Endothelial cell of umbilical vein (primary cell): ENCODE measurements at regions not wholly inside any gene's neighbourhood (a gene's known extent, or its start where the extent isn't known, plus 50 kb on each side); places are given as distances from the start of the nearest gene placed in this dataset.

Source experiments
- BruUV-seq: library from RNA; stranded (reverse); fragments of 400-500 nt; replicated peaks from 2 replicates; lab custom pipeline; 2021; lab: Mats Ljungman, UMichigan
- CTCF ChIA-PET: fragments of 300-600, 350-600 bp; sonication (Branson Sonifier 250); formaldehyde crosslinking; loops from one replicate; lab custom pipeline; 2021; ENCODE audit warnings: antibody characterized with exemption, inconsistent platforms; lab: Charles Lee
- POLR2A ChIA-PET: fragments of 300-600, 350-600 bp; sonication (Branson Sonifier 250); formaldehyde crosslinking; loops from one replicate; lab custom pipeline; 2021; ENCODE audit warnings: antibody characterized with exemption, inconsistent platforms; lab: Charles Lee
- DNase-seq: peaks from one replicate; pipeline ENCODE4 v3.0.0-alpha.2; 2011; ENCODE audit warnings: low read depth, low spot score
- FAIRE-seq: peaks from 2 replicates; lab custom pipeline; 2011; peaks lifted over from hg19 to GRCh38; lab: Jason Lieb, UNC
- H2AFZ ChIP-seq: 2 replicates; pipeline ENCODE4 v1.6.0; 2012; ENCODE audit warnings: low read depth, low read length, control low read depth, inconsistent platforms
- H3K27ac ChIP-seq: 2 replicates; pipeline ENCODE4 v1.5.1; 2011; ENCODE audit warnings: low read depth, mild to moderate bottlenecking, control low read depth, low read length, moderate library complexity; ENCODE audit not compliant: insufficient read depth
- H3K27me3 ChIP-seq, 2 experiments: 2 replicates each; pipeline versions ENCODE4 v1.6.0 to v1.6.1; 2011; ENCODE audit warnings: low read length in 2 of 2, mixed read lengths in 1 of 2; ENCODE audit not compliant: control insufficient read depth in 2 of 2, insufficient read depth in 2 of 2
- H3K36me3 ChIP-seq, 2 experiments: 2 replicates in 1 of 2; 3 replicates in 1 of 2; pipeline ENCODE4 v1.5.1; 2011; ENCODE audit warnings: low read length in 2 of 2, mild to moderate bottlenecking in 1 of 2, moderate library complexity in 1 of 2; ENCODE audit not compliant: control insufficient read depth in 2 of 2, insufficient read depth in 2 of 2; ENCODE audit errors: extremely low read depth in 1 of 2
- H3K4me1 ChIP-seq: 3 replicates; pipeline ENCODE4 v1.5.1; 2011; ENCODE audit warnings: mild to moderate bottlenecking, low read length; ENCODE audit not compliant: control insufficient read depth, insufficient read depth; ENCODE audit errors: extremely low read depth
- H3K4me2 ChIP-seq: 2 replicates; pipeline ENCODE4 v1.6.1; 2011; ENCODE audit warnings: low read length, control low read depth, mixed read lengths; ENCODE audit not compliant: insufficient read depth
- H3K4me3 ChIP-seq, 3 experiments: fragments of 200-600 bp in 1 of 3; sonication (generic), shearing (Covaris generic) in 1 of 3; replicated peaks in 1 of 3; 2 replicates each; pipeline ENCODE4 v1.5.1; 2011 to 2016; ENCODE audit warnings: control low read depth in 3 of 3, low read length in 3 of 3, mild to moderate bottlenecking in 2 of 3, inconsistent platforms in 1 of 3, low read depth in 1 of 3, moderate library complexity in 1 of 3; ENCODE audit not compliant: insufficient read depth in 1 of 3
- H3K79me2 ChIP-seq: 2 replicates; pipeline ENCODE4 v1.6.0; 2012; ENCODE audit warnings: low read length, inconsistent platforms; ENCODE audit not compliant: control insufficient read depth, insufficient read depth
- H3K9ac ChIP-seq: replicated peaks from 2 replicates; pipeline ENCODE3; 2011; ENCODE audit warnings: low read length, control low read depth; ENCODE audit not compliant: insufficient read depth; ENCODE audit errors: extremely low read depth
- H3K9me1 ChIP-seq: replicated peaks from 3 replicates; pipeline ENCODE4 v1.6.0; 2011; ENCODE audit warnings: mild to moderate bottlenecking, low read length; ENCODE audit not compliant: control insufficient read depth, insufficient read depth; ENCODE audit errors: extremely low read depth
- H3K9me3 ChIP-seq: replicated peaks from 2 replicates; pipeline ENCODE4 v1.5.1; 2012; ENCODE audit warnings: low read length, inconsistent platforms; ENCODE audit not compliant: control insufficient read depth, insufficient read depth
- H4K20me1 ChIP-seq: replicated peaks from 2 replicates; pipeline ENCODE3; 2011; ENCODE audit warnings: mild to moderate bottlenecking, low read length; ENCODE audit not compliant: control insufficient read depth, insufficient read depth; ENCODE audit errors: extremely low read depth
- CTCF ChIP-seq, 2 donors: IDR thresholded peaks; 1 replicate in 1 of 2; 2 replicates in 1 of 2; pipeline ENCODE4 v1.5.1; 2011; ENCODE audit warnings: low read length in 2 of 2, mild to moderate bottlenecking in 2 of 2, moderate library complexity in 2 of 2, control low read depth in 1 of 2, inconsistent platforms in 1 of 2, low read depth in 1 of 2; ENCODE audit not compliant: insufficient read depth in 1 of 2; ENCODE audit errors: extremely low read depth in 1 of 2
- EZH2 ChIP-seq: IDR thresholded peaks from 2 replicates; pipeline ENCODE4 v1.6.1; 2012; ENCODE audit warnings: borderline replicate concordance, low read depth, mild to moderate bottlenecking, moderate library complexity, low read length, inconsistent platforms; ENCODE audit not compliant: severe bottlenecking
- FOS ChIP-seq: IDR thresholded peaks from 2 replicates; pipeline ENCODE4 v1.6.1; 2011; ENCODE audit warnings: mild to moderate bottlenecking, low read length, moderate library complexity, borderline replicate concordance; ENCODE audit not compliant: insufficient read depth
- GATA2 ChIP-seq: IDR thresholded peaks from 2 replicates; pipeline ENCODE4 v1.7.0; 2011; ENCODE audit warnings: low read depth, mild to moderate bottlenecking, moderate library complexity, mixed read lengths, low read length; ENCODE audit not compliant: insufficient read length, insufficient read depth
- JUN ChIP-seq: IDR thresholded peaks from 2 replicates; pipeline ENCODE4 v1.6.1; 2011; ENCODE audit warnings: borderline replicate concordance, low read depth; ENCODE audit not compliant: insufficient read length, insufficient read depth
- MYC ChIP-seq: IDR thresholded peaks from one replicate; pipeline ENCODE4 v1.6.1; 2011; ENCODE audit warnings: mild to moderate bottlenecking, low read depth, low read length
- POLR2A ChIP-seq: IDR thresholded peaks from 2 replicates; pipeline ENCODE4 v1.6.1; 2012; ENCODE audit warnings: low read depth, mild to moderate bottlenecking, control low read depth, low read length
- POLR2AphosphoS5 ChIP-seq: IDR thresholded peaks from 2 replicates; pipeline ENCODE4 v1.6.1; 2012; ENCODE audit warnings: low read depth, mild to moderate bottlenecking, control low read depth, low read length, moderate library complexity; ENCODE audit not compliant: insufficient read depth
- dilution Hi-C: fragments of 300-500 bp; cut with MboI; formaldehyde crosslinking; loops from one replicate; pipeline ENCODE4 v1.15.0; 2019; ENCODE audit warnings: low sequenced_read_pairs; ENCODE audit not compliant: extremely low pct_ligation_motif_present
- intact Hi-C: fragments of 100-400 bp; cut with micrococcal nuclease; formaldehyde crosslinking; loops from one replicate; pipeline ENCODE4 v1.10.0; 2022
- TF ChIP-seq, protein P1 (sequence below): IDR thresholded peaks from 2 replicates; pipeline ENCODE4 v1.6.1; 2011; ENCODE audit not compliant: insufficient read depth, insufficient read length

- ChIA-PET POLR2A (no interaction called here), CTCF (no interaction called here)
- Histone ChIP-seq H3K9ac (no peak overlapping the region), H3K79me2 (no peaks in the 10 kb centered on the region), H2AFZ (no peak overlapping the region), H3K27me3 (peaks cover 2% of the 10 kb centered on the region in 2 experiments), H3K4me2 (no peak overlapping the region), H3K4me1 (no peaks in the 10 kb centered on the region), H3K27ac (no peak overlapping the region), H4K20me1 (no peaks in the 10 kb centered on the region), H3K9me1 (no peaks in the 10 kb centered on the region), H3K4me3 (no peak overlapping the region), H3K36me3 (no peaks in the 10 kb centered on the region), H3K9me3 (no peaks in the 10 kb centered on the region)
- dilution Hi-C loops = no loop called here
- no peak for DNase-seq
- no TSS peak for BruUV-seq
- intact Hi-C loops = no loop called here
- no peak for TF ChIP-seq POLR2AphosphoS5
- no peak for TF ChIP-seq MYC
- no peak for TF ChIP-seq CTCF (IDR thresholded peaks at IDR 0.05; ENCODE audit: extremely low read depth in 1 of 2, insufficient read depth in 1 of 2, low read depth in 1 of 2, low read length in 2 of 2)
- no peak for TF ChIP-seq FOS
- TF ChIP-seq EZH2 = no peak
- TF ChIP-seq POLR2A = no peak
- no peak for TF ChIP-seq GATA2
- TF ChIP-seq, protein P1, sequence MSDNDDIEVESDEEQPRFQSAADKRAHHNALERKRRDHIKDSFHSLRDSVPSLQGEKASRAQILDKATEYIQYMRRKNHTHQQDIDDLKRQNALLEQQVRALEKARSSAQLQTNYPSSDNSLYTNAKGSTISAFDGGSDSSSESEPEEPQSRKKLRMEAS = no peak
- no peak for TF ChIP-seq JUN
- FAIRE-seq = no peak
Observed at GRCh38 chr9:32866273-32866672, 82.9 kb downstream of the TMEM215 start.
